K562 (cell line): ENCODE measurements at regions not wholly inside any gene's neighbourhood (a gene's known extent, or its start where the extent isn't known, plus 50 kb on each side); places are given as distances from the start of the nearest gene placed in this dataset.

ENCODE experiments used
- C11orf30 ChIP-seq: fragments of 450-650 bp; IDR thresholded peaks from 2 replicates; pipeline ENCODE4 v1.6.1; 2016; ENCODE audit warnings: low read depth, mild to moderate bottlenecking
- DEAF1 ChIP-seq: fragments of 450-650 bp; formaldehyde crosslinking; IDR thresholded peaks from 2 replicates; pipeline ENCODE4 v1.4.0; 2020; ENCODE audit warnings: mild to moderate bottlenecking, moderate library complexity
- GATAD2A ChIP-seq: fragments of 450-650 bp; IDR thresholded peaks from 2 replicates; pipeline ENCODE4 v1.6.1; 2017
- HOMEZ ChIP-seq: fragments of 250-450 bp; sonication (Bioruptor Pico); IDR thresholded peaks from 2 replicates; pipeline ENCODE4 v1.4.0; 2020; ENCODE audit warnings: mild to moderate bottlenecking, moderate library complexity
- JUN ChIP-seq, 2 experiments: sonication (generic) in 1 of 2; formaldehyde crosslinking in 1 of 2; IDR thresholded peaks; 2 replicates each; pipeline versions ENCODE4 v1.6.1 to v1.8.0; 2012 to 2022; ENCODE audit warnings: borderline replicate concordance in 2 of 2, mild to moderate bottlenecking in 2 of 2, improper control_type of control experiment in 1 of 2, low read depth in 1 of 2, low read length in 1 of 2, missing genetic modification reagents in 1 of 2
- NCOR1 ChIP-seq: fragments of 450-650 bp; IDR thresholded peaks from 2 replicates; pipeline ENCODE4 v1.6.1; 2016; ENCODE audit warnings: mild to moderate bottlenecking, moderate library complexity
- POLR3A ChIP-seq: IDR thresholded peaks from 2 replicates; pipeline ENCODE4 v1.6.1; 2011; ENCODE audit warnings: borderline replicate concordance, mild to moderate bottlenecking, moderate library complexity; ENCODE audit not compliant: insufficient read length, insufficient read depth; ENCODE audit errors: extremely low read depth
- RAD21 ChIP-seq, 2 experiments: fragments of 250-450 bp in 1 of 2; fragments of 450-650 bp in 1 of 2; sonication (Bioruptor Pico) in 1 of 2; formaldehyde crosslinking in 1 of 2; IDR thresholded peaks in 1 of 2; conservative IDR thresholded peaks in 1 of 2; 2 replicates each; pipeline versions ENCODE4 v1.4.0 to v1.8.0; 2020 to 2022; ENCODE audit warnings: mild to moderate bottlenecking in 2 of 2, moderate library complexity in 1 of 2
- ZBTB8A ChIP-seq: fragments of 450-650 bp; IDR thresholded peaks from 2 replicates; pipeline ENCODE4 v1.6.1; 2018; ENCODE audit warnings: mild to moderate bottlenecking, moderate library complexity; ENCODE audit not compliant: partially characterized antibody
- ZNF282 ChIP-seq: sonication (generic); formaldehyde crosslinking; IDR thresholded peaks from 2 replicates; pipeline ENCODE4 v1.8.1; 2023; ENCODE audit warnings: missing genetic modification reagents
- ZNF551 ChIP-seq: fragments of 250-450 bp; sonication (Bioruptor Pico); IDR thresholded peaks from 2 replicates; pipeline ENCODE4 v1.5.0; 2021; ENCODE audit warnings: mild to moderate bottlenecking, moderate library complexity
- ZNF583 ChIP-seq: fragments of 250-450 bp; sonication (Bioruptor Pico); IDR thresholded peaks from 2 replicates; pipeline ENCODE4 v1.4.0; 2020

- no peak for TF ChIP-seq ZNF583 (CRISPR knock-in tag)
- TF ChIP-seq DEAF1 (CRISPR knock-in tag) = no peak
- TF ChIP-seq POLR3A = no peak
- no peak for TF ChIP-seq ZNF282
- TF ChIP-seq HOMEZ (CRISPR knock-in tag) = no peak
- no peak for TF ChIP-seq JUN (IDR thresholded peaks at IDR 0.05; ENCODE audit: borderline replicate concordance, low read depth, low read length)
- no peak for TF ChIP-seq JUN (CRISPR knock-in tag; IDR thresholded peaks at IDR 0.05; ENCODE audit: borderline replicate concordance)
- TF ChIP-seq NCOR1 = no peak
- no peak for TF ChIP-seq ZNF551
- TF ChIP-seq ZBTB8A = no peak
- TF ChIP-seq C11orf30 = no peak
- no peak for TF ChIP-seq GATAD2A
- TF ChIP-seq RAD21 (CRISPR knock-in tag; conservative IDR thresholded peaks at IDR 0.05 in 1 of 2, IDR thresholded peaks at IDR 0.05 in 1 of 2) = peak in 1 of 2 experiments; percentile 56; a peak in 3 of 4 replicates
Measured at GRCh38 chr14:54329082-54329695, 67.6 kb upstream of the CDKN3 start (continued).
